ENCODE measurements at regions not wholly inside any gene's neighbourhood (a gene's known extent, or its start where the extent isn't known, plus 50 kb on each side); places are given as distances from the start of the nearest gene placed in this dataset.

DNA sequence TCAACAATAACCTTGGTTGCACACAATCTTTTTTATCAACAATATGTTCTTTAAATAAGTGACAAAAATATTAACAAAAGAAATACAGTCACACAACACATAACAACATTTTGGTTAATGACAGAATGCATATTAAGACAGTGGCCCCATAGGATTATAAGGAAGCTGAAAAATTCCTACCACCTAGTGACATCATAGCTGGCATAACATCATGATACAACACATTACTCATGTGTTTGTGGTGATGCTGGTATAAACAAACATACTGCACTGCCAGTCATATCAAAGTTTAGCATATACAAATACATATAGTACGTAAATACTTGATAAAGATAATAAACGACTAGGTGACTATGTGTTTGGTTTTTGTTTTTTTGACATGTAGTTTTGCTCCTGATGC, 344.8 kb upstream of the POU5F2 start:
- TF ChIP-seq, protein P1, sequence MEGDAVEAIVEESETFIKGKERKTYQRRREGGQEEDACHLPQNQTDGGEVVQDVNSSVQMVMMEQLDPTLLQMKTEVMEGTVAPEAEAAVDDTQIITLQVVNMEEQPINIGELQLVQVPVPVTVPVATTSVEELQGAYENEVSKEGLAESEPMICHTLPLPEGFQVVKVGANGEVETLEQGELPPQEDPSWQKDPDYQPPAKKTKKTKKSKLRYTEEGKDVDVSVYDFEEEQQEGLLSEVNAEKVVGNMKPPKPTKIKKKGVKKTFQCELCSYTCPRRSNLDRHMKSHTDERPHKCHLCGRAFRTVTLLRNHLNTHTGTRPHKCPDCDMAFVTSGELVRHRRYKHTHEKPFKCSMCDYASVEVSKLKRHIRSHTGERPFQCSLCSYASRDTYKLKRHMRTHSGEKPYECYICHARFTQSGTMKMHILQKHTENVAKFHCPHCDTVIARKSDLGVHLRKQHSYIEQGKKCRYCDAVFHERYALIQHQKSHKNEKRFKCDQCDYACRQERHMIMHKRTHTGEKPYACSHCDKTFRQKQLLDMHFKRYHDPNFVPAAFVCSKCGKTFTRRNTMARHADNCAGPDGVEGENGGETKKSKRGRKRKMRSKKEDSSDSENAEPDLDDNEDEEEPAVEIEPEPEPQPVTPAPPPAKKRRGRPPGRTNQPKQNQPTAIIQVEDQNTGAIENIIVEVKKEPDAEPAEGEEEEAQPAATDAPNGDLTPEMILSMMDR (IDR thresholded peaks at IDR 0.05): no peak
- TF ChIP-seq POLR2A (IDR thresholded peaks at IDR 0.05; ENCODE audit: low read depth): no peak

All from esophagus muscularis mucosa (tissue), 3 donors.